GM18861 (cell line): ENCODE measurements at regions not wholly inside any gene's neighbourhood (a gene's known extent, or its start where the extent isn't known, plus 50 kb on each side); places are given as distances from the start of the nearest gene placed in this dataset.
"Not testable (repeated sequence)": the region's sequence is repeated elsewhere in the genome, so short reads cannot be mapped to it uniquely, and the experiment has no call there.

Experiments used
- ATAC-seq: cut with Tn5 transposase; IDR thresholded peaks from one replicate; pipeline ENCODE4 v1.9.1; 2021; ENCODE audit not compliant: unreplicated experiment

DNA sequence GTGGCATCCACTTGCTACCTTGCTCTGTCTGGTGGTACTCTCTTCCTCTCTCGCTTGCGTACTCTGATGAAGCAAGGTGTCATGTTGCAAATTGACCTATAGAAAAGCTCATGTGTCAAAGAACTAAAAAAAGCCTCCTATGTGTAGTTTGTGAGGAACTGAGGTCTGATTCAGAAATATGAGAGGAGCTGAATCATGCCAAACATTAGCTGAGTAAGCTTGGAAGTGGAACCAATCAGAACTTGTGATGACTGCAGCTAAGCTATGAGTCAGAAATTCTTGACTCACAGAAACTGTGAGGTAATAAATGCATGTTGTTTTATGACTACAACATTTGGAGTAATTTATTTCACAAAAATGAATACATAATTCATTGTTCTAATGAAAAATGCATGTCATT, 2138.8 kb downstream of the PCDH7 start:
- ATAC-seq: no peak

GRCh38 chr4:32864713-32865351, 2144.7 kb downstream of the PCDH7 start:
- no peak for ATAC-seq

GRCh38 chr4:32876546-32876945, 2156.4 kb downstream of the PCDH7 start:
- no peak for ATAC-seq

- ATAC-seq: no peak
These were observed 2159.7 kb downstream of the PCDH7 start for GRCh38 chr4:32879913-32880312.

DNA sequence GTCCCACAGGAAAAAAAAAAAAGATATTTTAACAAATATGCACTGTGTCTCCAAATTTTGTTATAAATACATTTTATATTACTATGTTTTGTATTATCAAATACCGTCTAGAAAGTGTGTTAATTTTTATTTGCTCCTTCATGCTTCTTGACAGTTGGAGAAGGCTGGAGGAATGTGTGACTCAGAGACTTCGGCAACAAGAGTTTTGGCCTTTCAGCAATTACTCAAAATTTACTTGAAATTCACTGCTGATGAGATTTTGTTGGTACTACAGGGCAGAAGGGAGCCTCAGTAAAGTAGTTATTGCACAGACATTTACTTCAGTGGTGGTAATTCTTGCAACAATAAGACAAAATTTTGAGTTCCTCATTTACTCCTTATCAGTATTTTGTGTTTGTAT, 2164.0 kb downstream of the PCDH7 start:
- no peak for ATAC-seq

- ATAC-seq: no peak
These were observed 2170.2 kb downstream of the PCDH7 start for GRCh38 chr4:32890398-32890797.

GRCh38 chr4:32909053-32909452, 2188.9 kb downstream of the PCDH7 start:
- no peak for ATAC-seq

DNA sequence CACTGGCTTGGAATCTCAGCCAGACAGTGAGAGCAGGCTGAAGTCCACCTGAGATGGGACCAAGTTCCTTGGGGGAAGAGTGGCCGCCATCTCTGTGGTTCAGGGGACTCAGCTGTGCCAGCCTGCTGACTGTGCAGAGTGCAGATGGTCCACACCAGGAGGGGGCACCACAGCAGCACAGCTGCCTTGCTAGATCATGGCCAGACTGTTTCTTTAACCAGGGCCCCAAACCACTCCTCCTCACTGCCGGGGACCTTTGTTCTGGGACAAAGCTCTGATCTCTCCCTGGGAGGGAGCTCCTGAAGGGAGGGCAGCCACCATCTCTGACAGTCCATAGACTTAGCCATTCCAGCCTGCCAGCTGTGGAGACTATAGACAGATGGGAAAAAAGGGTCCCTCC, 2189.6 kb downstream of the PCDH7 start:
- no peak for ATAC-seq

GRCh38 chr4:32917586-32917985, 2197.4 kb downstream of the PCDH7 start:
- no peak for ATAC-seq

DNA sequence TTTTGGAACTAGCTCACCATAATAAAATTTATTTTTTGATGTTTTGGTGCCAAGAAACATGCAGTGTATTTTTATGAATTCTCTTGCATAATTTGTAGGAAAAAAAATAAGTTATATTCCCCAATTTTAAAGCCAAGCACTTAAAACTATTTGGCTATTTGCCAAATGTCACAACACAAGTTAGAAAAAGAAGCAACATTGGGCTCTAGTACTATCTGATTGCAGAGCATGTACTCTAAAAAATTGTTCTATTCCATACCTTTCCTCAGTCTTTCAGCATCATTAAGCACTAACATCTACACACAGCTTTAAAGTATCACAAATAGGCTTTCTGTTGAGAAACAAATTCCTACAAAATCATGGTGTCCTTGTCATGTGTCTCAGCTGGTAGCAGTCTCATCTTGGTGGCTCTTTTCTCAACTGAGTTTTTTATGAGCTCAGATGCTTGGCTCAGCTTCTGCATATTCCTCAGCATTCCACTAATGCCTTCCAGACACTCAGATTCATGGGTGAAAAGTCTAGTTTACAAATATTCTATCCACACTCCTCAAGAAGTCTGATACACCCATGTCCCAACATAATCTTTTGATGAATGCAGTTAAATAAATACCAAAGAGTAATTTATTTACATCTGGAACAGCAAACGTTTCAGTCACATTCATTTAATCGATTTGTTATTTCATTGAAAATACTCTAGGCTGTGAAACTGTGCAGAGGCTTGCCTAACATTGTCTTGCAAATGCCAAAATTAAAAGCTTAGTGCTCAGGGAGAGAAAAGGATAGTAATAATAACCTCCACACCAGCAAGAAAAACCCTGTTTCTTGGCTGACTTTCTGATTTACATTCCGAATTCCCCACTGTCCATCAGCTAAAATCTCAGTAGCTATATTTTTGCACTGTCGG, 2209.9 kb downstream of the PCDH7 start:
- no peak for ATAC-seq

- ATAC-seq: no peak
These were observed 2210.5 kb downstream of the PCDH7 start for GRCh38 chr4:32930700-32931099.

- no peak for ATAC-seq
These were observed 2211.3 kb downstream of the PCDH7 start for GRCh38 chr4:32931475-32931874.

- no peak for ATAC-seq
These were observed 2212.0 kb downstream of the PCDH7 start for GRCh38 chr4:32932156-32932555.

DNA sequence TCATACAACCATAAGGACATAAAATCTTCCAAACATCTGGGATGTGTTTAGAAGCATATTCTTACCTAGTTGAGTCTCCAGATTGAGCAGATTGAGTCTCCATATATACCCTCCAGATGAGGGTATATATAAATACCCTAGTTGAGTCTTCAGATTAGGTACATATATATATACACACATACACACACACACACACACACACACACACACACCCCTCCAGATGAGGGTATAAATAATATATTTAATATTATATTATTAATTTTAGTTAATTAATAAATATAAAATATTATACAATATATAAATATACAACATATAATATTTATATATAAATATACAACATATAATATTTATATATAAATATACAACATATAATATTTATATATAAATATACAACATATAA, 2219.1 kb downstream of the PCDH7 start:
- ATAC-seq: not testable (repeated sequence)

- no peak for ATAC-seq
These were observed 2230.7 kb downstream of the PCDH7 start for GRCh38 chr4:32950866-32951265.

DNA sequence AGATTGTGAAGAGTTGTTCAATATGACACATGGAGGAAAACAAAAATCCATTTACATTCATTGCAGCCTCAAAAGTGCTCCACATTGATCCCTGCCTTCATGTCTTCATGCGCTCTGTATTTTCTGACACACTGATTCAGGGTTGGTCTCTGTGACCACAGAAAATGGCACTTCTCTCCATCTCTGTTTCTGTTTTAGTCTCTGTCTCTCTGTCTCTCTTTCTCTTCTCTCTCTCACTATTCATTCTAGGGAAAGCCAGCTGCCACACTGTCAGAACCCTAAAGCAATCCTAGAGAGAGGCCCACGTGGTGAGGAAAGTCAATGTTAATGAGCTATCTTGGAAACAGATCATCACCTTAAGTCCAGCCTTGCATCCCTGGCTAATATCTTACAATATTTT, 2238.4 kb downstream of the PCDH7 start:
- no peak for ATAC-seq

GRCh38 chr4:32962100-32962499, 2241.9 kb downstream of the PCDH7 start:
- ATAC-seq: no peak

- ATAC-seq: no peak
These were observed 2265.1 kb downstream of the PCDH7 start for GRCh38 chr4:32985256-32985655.

- ATAC-seq: no peak
These were observed 2266.1 kb downstream of the PCDH7 start for GRCh38 chr4:32986236-32986635.

DNA sequence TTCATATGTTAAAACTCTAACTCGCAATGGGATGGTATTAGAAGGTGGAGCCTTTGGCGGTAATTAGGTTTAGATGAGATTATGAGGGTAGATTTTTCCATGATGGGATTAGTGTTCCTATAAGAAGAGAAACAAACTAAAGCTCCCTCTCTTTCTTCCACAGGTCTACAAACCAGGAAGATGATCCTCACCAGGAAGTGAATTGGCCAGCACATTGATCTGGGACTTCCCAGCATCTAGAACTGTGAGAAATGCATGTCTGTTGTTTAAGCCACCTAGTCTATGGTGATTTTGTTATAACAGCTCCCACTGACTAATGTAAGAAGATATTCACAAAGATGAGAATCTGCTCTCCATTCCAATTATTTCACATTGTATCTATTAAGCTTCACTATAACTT, 2266.9 kb downstream of the PCDH7 start:
- no peak for ATAC-seq

DNA sequence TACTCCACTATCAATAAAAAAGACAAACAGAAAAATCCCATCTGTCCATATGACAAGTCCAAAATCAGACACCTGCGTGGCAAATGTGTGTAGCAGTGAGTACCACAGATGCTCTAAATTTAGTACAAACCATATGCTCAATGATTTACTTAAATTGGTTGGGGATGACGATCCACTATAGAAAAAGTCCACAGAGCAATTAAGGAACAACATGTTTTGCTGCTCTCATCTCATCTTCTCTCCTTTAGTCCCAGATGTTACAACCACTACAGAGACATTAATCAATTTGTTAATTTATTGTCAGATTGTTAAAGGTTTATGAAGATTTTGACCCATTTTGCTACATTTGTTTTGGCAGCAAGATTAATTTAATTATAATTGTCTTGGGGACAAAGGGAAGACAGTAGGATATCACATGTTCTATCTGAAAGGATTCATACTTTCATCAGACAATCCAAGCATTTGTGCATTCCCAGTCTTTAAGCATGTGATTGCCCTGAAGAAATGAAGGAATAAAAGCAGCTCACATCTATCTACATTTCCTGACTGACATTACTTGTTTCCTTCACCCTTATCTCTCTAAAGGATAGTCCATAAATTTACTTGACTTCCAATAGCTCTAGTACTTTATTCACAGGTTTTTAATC, 2268.1 kb downstream of the PCDH7 start:
- ATAC-seq: no peak

DNA sequence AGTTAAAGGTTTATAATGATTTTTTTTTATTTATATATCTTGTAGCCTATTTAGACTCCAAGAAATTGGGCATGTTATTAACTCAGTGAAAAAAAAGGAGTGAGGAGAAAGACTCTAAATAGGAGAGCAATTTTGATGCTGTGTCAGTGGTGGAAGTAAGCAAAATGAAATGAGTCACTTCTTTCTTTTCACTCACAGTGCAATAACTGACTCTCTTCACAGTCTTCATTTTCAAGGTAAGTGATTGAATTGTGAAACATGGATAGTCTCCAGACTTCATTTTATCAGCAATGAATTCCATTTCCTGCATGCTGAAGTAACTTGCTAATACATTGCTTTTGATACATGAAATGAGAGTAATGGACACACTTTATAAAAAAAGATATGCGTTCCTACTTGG, 2271.5 kb downstream of the PCDH7 start:
- ATAC-seq: no peak
